GM12873 (cell line): ENCODE measurements at regions not wholly inside any gene's neighbourhood (a gene's known extent, or its start where the extent isn't known, plus 50 kb on each side); places are given as distances from the start of the nearest gene placed in this dataset.

Source experiments
- TF ChIP-seq, protein P1 (sequence below): IDR thresholded peaks from 2 replicates; pipeline ENCODE4 v1.5.1; 2012; ENCODE audit warnings: low read depth, mild to moderate bottlenecking, moderate library complexity, low read length, control low read depth; ENCODE audit not compliant: insufficient read depth; ENCODE audit errors: missing control alignments

DNA sequence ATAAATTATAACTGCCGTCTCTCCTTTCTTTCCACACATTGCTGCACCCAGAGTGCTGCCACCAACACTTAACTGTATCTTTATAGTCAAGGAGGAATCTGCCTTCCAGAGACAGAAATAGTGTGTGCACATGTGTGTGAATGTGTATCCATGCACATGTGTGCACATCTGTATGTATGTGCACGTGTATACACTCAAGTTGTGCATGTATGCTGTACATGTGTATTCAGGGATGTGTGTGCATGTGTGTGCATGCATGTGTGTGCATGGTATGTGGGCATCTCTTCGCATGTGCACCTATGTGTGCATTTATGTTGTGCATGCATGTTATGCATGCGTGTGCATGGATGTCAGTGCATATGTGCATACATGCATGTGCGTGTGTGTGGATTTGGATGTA is 253.3 kb downstream of the KLF6 start:
- TF ChIP-seq, protein P1, sequence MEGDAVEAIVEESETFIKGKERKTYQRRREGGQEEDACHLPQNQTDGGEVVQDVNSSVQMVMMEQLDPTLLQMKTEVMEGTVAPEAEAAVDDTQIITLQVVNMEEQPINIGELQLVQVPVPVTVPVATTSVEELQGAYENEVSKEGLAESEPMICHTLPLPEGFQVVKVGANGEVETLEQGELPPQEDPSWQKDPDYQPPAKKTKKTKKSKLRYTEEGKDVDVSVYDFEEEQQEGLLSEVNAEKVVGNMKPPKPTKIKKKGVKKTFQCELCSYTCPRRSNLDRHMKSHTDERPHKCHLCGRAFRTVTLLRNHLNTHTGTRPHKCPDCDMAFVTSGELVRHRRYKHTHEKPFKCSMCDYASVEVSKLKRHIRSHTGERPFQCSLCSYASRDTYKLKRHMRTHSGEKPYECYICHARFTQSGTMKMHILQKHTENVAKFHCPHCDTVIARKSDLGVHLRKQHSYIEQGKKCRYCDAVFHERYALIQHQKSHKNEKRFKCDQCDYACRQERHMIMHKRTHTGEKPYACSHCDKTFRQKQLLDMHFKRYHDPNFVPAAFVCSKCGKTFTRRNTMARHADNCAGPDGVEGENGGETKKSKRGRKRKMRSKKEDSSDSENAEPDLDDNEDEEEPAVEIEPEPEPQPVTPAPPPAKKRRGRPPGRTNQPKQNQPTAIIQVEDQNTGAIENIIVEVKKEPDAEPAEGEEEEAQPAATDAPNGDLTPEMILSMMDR: no peak

DNA sequence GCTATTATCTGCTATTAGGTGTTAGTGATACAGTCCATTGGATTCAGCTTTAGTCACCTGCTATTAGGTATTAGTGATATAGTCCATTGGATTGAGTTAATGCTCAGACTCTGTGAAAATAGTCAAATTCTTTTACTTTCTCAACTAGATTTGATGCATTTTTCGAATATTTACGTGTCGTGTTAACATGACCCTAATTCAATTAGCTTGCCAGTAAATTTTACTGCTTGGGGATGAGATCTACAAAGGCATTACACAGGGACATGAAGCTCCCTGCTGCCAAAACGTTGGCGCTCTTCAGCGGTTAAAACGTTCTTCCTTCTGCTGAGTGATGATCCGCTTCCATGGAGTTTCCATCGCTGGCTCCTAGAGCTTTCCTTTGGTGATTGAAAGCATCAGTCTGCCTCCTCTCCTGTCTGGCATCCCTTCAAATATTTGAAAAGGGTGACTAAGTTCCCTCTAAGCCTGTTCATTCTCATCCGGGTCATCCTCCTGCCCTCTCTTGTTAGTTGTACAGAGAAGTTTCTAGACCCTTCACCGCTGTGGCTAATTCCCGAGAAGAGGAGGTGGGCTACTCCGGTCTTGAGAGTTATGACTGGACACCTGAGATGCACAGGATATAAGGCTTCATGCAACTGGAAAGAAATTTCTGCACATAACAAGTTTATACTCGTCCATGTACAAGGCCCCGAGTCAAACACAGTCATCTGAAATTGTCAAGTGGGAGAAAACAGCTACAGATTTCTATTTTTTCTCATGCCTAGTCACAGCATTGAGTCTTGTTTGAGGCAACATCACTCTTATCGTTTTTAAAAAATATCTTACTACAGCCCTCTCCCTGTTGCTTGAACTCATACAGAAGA is 254.0 kb downstream of the KLF6 start:
- TF ChIP-seq, protein P1: no peak

DNA sequence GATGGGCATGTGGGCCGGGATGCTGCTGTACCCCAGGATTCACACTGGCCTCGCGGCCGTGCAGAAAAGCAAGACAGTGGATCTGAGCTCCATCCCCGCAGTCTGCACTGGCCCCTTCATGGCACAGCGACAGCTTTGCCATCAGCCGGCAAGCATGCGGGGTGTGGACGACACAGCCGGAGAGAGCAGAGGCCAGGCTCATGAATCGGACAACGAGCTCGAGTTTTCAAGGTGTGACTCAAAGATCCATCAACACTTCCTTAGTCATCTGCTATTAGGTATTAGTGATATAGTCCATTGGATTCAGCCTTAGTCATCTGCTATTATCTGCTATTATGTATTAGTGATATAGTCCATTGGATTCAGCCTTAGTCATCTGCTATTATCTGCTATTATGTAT is 254.7 kb downstream of the KLF6 start:
- TF ChIP-seq, protein P1: no peak

DNA sequence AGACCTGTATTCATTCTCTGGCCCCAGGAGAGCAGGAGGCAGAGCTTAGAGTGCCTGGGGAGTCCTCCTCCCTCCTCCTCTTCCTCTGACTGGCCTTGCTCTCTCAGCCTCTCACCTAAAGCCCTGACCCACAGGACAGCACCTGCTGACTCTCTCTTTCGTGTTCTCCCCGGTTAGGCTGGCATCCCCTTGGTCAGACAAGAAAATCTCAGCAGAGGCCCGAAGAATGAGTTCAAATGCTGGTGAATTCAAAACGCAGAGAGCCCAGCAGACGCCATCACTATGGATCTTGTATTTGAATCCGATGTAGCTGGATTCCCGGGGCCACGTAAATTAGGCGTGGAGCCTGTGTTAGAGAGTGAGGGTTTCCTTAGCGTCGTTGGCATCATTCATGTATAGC is 255.3 kb downstream of the KLF6 start:
- TF ChIP-seq, protein P1: no peak

DNA sequence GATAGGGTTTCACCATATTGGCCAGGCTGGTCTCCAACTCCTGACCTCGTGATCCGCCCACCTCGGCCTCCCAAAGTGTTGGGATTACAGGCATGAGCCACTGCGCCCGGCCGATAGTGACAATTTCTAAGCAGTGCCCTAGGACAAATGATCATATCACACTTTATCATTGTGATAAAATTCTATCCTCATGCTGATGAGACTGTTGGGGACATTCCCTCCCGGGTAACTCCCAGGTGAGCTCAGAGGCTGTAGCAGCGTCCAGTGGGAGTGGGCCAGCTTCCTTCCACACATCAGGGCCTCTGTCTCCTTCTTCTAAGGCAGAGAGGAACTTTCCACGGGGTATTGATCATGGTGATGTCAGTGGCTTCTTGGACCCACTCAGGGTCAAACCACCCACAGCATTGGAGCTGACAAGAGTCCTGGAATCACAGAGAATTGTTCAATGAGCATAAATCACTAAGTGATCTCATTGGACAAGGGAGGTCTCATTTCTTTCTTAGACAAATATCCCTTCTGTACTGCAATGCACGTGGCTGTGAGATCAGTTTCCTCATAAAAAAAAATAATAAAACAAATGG is 256.1 kb downstream of the KLF6 start:
- TF ChIP-seq, protein P1: no peak

DNA sequence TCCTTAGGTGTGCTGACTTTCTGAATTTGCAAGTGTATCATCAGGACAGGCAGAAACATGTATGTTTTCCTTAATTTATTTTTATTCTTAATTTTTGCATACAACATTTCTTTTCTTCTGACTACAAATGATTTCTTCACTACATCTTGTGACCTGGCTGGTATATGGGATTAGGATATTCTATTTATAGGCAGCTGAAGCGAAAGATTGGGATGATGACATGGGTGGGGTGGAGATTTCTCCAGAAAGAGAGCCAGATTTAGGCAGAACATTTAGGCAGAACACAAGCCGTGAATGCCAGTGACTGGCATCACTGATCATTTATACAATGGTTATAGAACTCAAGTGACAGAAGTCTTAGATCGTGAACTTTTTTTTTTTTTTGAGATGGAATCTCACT is 256.7 kb downstream of the KLF6 start:
- TF ChIP-seq, protein P1: no peak

DNA sequence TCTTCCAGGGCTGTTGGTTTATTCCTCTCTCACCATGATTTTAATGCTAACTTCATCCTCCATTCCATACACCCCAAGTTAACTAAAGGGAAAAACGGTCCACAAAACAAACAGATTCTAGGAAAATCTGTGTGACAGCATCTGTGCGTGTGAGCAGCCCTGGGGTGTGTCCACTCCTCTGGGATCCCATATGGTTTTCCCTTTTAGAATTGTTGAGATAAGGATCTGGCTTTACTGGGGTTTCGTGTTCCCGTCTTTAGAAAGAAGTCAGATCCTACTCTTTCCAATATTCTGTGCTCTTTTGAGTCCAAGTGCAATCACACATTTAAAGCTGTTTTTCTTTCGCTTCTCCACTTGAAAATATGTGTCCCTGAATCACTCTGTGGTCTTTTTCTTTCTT is 257.1 kb downstream of the KLF6 start:
- TF ChIP-seq, protein P1: no peak
